Tibial nerve (tissue), 3 donors: ENCODE measurements at regions not wholly inside any gene's neighbourhood (a gene's known extent, or its start where the extent isn't known, plus 50 kb on each side); places are given as distances from the start of the nearest gene placed in this dataset.

ENCODE experiments used
- POLR2A ChIP-seq, 2 donors: fragments of 450-650 bp; IDR thresholded peaks; one replicate each; pipeline ENCODE4 v1.6.1; 2017; ENCODE audit warnings: antibody characterized with exemption in 2 of 2, mild to moderate bottlenecking in 2 of 2, moderate library complexity in 2 of 2
- TF ChIP-seq, protein P1 (sequence below), 5 experiments: fragments of 200-600 bp in 3 of 5; fragments of 450-650 bp in 2 of 5; sonication (generic) in 3 of 5; IDR thresholded peaks; one replicate each; pipeline ENCODE4 v1.5.1; 2016 to 2019; ENCODE audit warnings: antibody characterized with exemption in 5 of 5, mild to moderate bottlenecking in 3 of 5, moderate library complexity in 2 of 5

DNA sequence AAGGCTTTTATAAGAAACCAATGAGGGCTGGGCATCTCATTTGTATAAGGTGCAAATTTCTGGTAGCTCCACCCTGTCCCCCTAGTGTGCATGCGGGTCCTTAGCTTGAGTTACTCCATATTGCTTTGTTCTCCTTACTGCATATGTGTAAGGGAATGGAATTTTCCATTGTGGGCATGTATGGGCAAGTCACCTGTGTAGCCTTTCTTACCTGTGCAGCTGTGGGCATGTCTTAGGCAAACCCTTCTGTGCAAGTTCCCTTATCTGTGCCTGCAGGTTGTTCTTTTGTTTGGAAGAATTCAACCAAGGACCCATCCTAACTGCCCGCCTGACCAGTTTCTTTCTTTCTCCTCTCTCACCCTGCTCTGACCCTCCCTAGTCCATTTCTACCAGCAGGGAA is 122.8 kb upstream of the HS3ST4 start:
- no peak for TF ChIP-seq POLR2A (IDR thresholded peaks at IDR 0.05)
- TF ChIP-seq, protein P1, sequence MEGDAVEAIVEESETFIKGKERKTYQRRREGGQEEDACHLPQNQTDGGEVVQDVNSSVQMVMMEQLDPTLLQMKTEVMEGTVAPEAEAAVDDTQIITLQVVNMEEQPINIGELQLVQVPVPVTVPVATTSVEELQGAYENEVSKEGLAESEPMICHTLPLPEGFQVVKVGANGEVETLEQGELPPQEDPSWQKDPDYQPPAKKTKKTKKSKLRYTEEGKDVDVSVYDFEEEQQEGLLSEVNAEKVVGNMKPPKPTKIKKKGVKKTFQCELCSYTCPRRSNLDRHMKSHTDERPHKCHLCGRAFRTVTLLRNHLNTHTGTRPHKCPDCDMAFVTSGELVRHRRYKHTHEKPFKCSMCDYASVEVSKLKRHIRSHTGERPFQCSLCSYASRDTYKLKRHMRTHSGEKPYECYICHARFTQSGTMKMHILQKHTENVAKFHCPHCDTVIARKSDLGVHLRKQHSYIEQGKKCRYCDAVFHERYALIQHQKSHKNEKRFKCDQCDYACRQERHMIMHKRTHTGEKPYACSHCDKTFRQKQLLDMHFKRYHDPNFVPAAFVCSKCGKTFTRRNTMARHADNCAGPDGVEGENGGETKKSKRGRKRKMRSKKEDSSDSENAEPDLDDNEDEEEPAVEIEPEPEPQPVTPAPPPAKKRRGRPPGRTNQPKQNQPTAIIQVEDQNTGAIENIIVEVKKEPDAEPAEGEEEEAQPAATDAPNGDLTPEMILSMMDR (IDR thresholded peaks at IDR 0.05) = no peak
